CD14-positive monocyte (primary cell): ENCODE measurements at regions not wholly inside any gene's neighbourhood (a gene's known extent, or its start where the extent isn't known, plus 50 kb on each side); places are given as distances from the start of the nearest gene placed in this dataset.

ENCODE experiments used
- DNase-seq, 3 donors: peaks; one replicate each; pipeline ENCODE4 v3.0.0-alpha.2; 2011 to 2022
- H2AFZ ChIP-seq: 2 replicates; pipeline ENCODE4 v1.6.0; 2012; ENCODE audit warnings: mild to moderate bottlenecking, low read depth, low read length, inconsistent platforms; ENCODE audit not compliant: insufficient read depth, poor library complexity, severe bottlenecking
- H3K27ac ChIP-seq, 2 donors: 1 replicate in 1 of 2; 2 replicates in 1 of 2; pipeline ENCODE4 v1.5.1; 2012 to 2013; ENCODE audit warnings: low read length in 2 of 2, control low read depth in 1 of 2, inconsistent platforms in 1 of 2, low read depth in 1 of 2, mild to moderate bottlenecking in 1 of 2
- H3K27me3 ChIP-seq, 2 donors: one replicate each; pipeline versions ENCODE4 v1.6.0 to v1.6.1; 2011 to 2013; ENCODE audit warnings: low read length in 2 of 2; ENCODE audit not compliant: control insufficient read depth in 2 of 2, insufficient read depth in 2 of 2
- H3K36me3 ChIP-seq, 2 donors: replicated peaks in 1 of 2; 1 replicate in 1 of 2; 2 replicates in 1 of 2; pipeline versions ENCODE4 v1.5.1 to v1.6.1; 2012 to 2013; ENCODE audit warnings: low read length in 2 of 2, control low read depth in 1 of 2, inconsistent platforms in 1 of 2, mild to moderate bottlenecking in 1 of 2; ENCODE audit not compliant: insufficient read depth in 2 of 2, control insufficient read depth in 1 of 2
- H3K4me1 ChIP-seq, 2 donors: 1 replicate in 1 of 2; 2 replicates in 1 of 2; pipeline versions ENCODE4 v1.5.1 to v1.6.1; 2012 to 2013; ENCODE audit warnings: low read length in 2 of 2, control low read depth in 1 of 2, inconsistent platforms in 1 of 2, mild to moderate bottlenecking in 1 of 2, moderate library complexity in 1 of 2; ENCODE audit not compliant: insufficient read depth in 2 of 2, control insufficient read depth in 1 of 2
- H3K4me2 ChIP-seq: replicated peaks from 2 replicates; pipeline ENCODE3; 2012; ENCODE audit warnings: low read length, moderate library complexity, mild to moderate bottlenecking; ENCODE audit not compliant: poor library complexity, severe bottlenecking; ENCODE audit errors: extremely low read depth
- H3K4me3 ChIP-seq, 3 experiments: fragments of 200-600 bp in 1 of 3; sonication (generic) in 1 of 3; replicated peaks in 1 of 3; 1 replicate in 2 of 3; 2 replicates in 1 of 3; pipeline ENCODE4 v1.5.1; 2011 to 2013; ENCODE audit warnings: low read length in 3 of 3, mild to moderate bottlenecking in 3 of 3, control low read depth in 2 of 3, low read depth in 2 of 3, inconsistent platforms in 1 of 3, moderate library complexity in 1 of 3
- H3K79me2 ChIP-seq: 2 replicates; pipeline ENCODE4 v1.6.0; 2012; ENCODE audit warnings: mild to moderate bottlenecking, control low read depth, inconsistent platforms, low read length, moderate library complexity; ENCODE audit not compliant: insufficient read depth
- H3K9ac ChIP-seq: 2 replicates; pipeline ENCODE4 v1.6.0; 2017; ENCODE audit warnings: low read length, mild to moderate bottlenecking; ENCODE audit not compliant: insufficient read depth, poor library complexity, severe bottlenecking
- H3K9me3 ChIP-seq, 2 donors: replicated peaks in 1 of 2; 1 replicate in 1 of 2; 2 replicates in 1 of 2; pipeline versions ENCODE4 v1.5.1 to v1.6.1; 2012 to 2013; ENCODE audit warnings: low read length in 2 of 2, control low read depth in 1 of 2; ENCODE audit not compliant: control insufficient read depth in 1 of 2, insufficient read depth in 1 of 2
- H4K20me1 ChIP-seq: 2 replicates; pipeline ENCODE4 v1.6.0; 2012; ENCODE audit warnings: mild to moderate bottlenecking, low read length, control low read depth, moderate library complexity; ENCODE audit not compliant: insufficient read depth
- H3K27ac Mint-ChIP-seq, 7 donors: one replicate each; pipeline ENCODE4 v1.8.0; 2020; ENCODE audit warnings: mild to moderate bottlenecking in 7 of 7, mixed read lengths in 7 of 7, moderate library complexity in 6 of 7, inconsistent platforms in 2 of 7
- H3K27me3 Mint-ChIP-seq, 3 donors: one replicate each; pipeline ENCODE4 v1.8.0; 2021 to 2022; ENCODE audit warnings: low read depth in 3 of 3, mild to moderate bottlenecking in 3 of 3, mixed read lengths in 3 of 3, moderate library complexity in 3 of 3, inconsistent platforms in 1 of 3
- H3K36me3 Mint-ChIP-seq, 2 donors: one replicate each; pipeline ENCODE4 v1.8.0; 2020; ENCODE audit warnings: mixed read lengths in 2 of 2, inconsistent platforms in 1 of 2, mild to moderate bottlenecking in 1 of 2
- H3K4me1 Mint-ChIP-seq: one replicate; pipeline ENCODE4 v1.8.0; 2020; ENCODE audit warnings: mild to moderate bottlenecking, mixed read lengths
- H3K4me3 Mint-ChIP-seq, 2 donors: one replicate each; pipeline ENCODE4 v1.8.0; 2020; ENCODE audit warnings: mild to moderate bottlenecking in 2 of 2, mixed read lengths in 2 of 2, moderate library complexity in 1 of 2
- H3K9me3 Mint-ChIP-seq, 7 donors: one replicate each; pipeline ENCODE4 v1.8.0; 2020 to 2022; ENCODE audit warnings: mixed read lengths in 7 of 7, mild to moderate bottlenecking in 6 of 7, moderate library complexity in 6 of 7, inconsistent platforms in 2 of 7
- CTCF ChIP-seq: fragments of 200-600 bp; IDR thresholded peaks from one replicate; pipeline ENCODE4 v1.8.0; 2022; ENCODE audit warnings: antibody characterized with exemption, mild to moderate bottlenecking
- WGBS: methylation state at CpG from one replicate; pipeline ENCODE4 v1.1.5; 2013; ENCODE audit warnings: missing lambda C conversion rate; ENCODE audit not compliant: insufficient coverage; 5-methylcytosine and 5-hydroxymethylcytosine counted together
- intact Hi-C, 2 donors: fragments of 100-400 bp; cut with micrococcal nuclease; formaldehyde crosslinking; loops; one replicate each; pipeline versions ENCODE4 v1.15.0 to v1.15.1; 2023

GRCh38 chr22:48433647-48434046, 1394.0 kb downstream of the BRD1 start:
- Histone ChIP-seq H3K36me3 (no peaks in the 10 kb centered on the region), H3K9ac (no peak overlapping the region), H3K4me2 (no peak overlapping the region), H3K4me3 (no peak overlapping the region), H3K4me1 (no peaks in the 10 kb centered on the region), H3K9me3 (no peaks in the 10 kb centered on the region), H3K27me3 (no peaks in the 10 kb centered on the region), H3K79me2 (no peaks in the 10 kb centered on the region), H4K20me1 (no peaks in the 10 kb centered on the region), H2AFZ (no peak overlapping the region), H3K27ac (no peak overlapping the region)
- H3K4me3 Mint-ChIP-seq: no peak overlapping the region
- H3K36me3 Mint-ChIP-seq: no peaks in the 10 kb centered on the region
- no peaks in the 10 kb centered on the region for H3K27me3 Mint-ChIP-seq
- no peak for DNase-seq
- peaks cover 0 to 1% (median 0%) of the 10 kb centered on the region in 7 donors for H3K9me3 Mint-ChIP-seq
- H3K4me1 Mint-ChIP-seq: no peaks in the 10 kb centered on the region
- 94% methylated on average over 7 of the region's 11 CpGs for WGBS
- TF ChIP-seq CTCF: no peak
- intact Hi-C loops: no loop called here
- peak overlapping the region in 1 of 7 donors; percentile 57 for H3K27ac Mint-ChIP-seq

- TF ChIP-seq CTCF: no peak
- H3K27me3 ChIP-seq: no peaks in the 10 kb centered on the region
- peaks cover 0 to 1% (median 0%) of the 10 kb centered on the region in 7 donors for H3K9me3 Mint-ChIP-seq
- intact Hi-C loops: no loop called here
- H3K27me3 Mint-ChIP-seq: no peaks in the 10 kb centered on the region
- no peaks in the 10 kb centered on the region for H3K36me3 Mint-ChIP-seq
- no peak overlapping the region for H3K4me2 ChIP-seq
- H3K4me1 ChIP-seq: no peaks in the 10 kb centered on the region
- no peaks in the 10 kb centered on the region for H3K79me2 ChIP-seq
- no peak overlapping the region for H2AFZ ChIP-seq
- H4K20me1 ChIP-seq: no peaks in the 10 kb centered on the region
- no peak overlapping the region for H3K9ac ChIP-seq
- H3K4me1 Mint-ChIP-seq: no peaks in the 10 kb centered on the region
- no peaks in the 10 kb centered on the region for H3K9me3 ChIP-seq
- no peak overlapping the region for H3K27ac Mint-ChIP-seq
- no peaks in the 10 kb centered on the region for H3K36me3 ChIP-seq
- H3K27ac ChIP-seq: no peak overlapping the region
- DNase-seq: no peak
- WGBS: 77% methylated on average over 7 of the region's 15 CpGs
- no peak overlapping the region for H3K4me3 ChIP-seq
- no peak overlapping the region for H3K4me3 Mint-ChIP-seq
These were observed 1394.7 kb downstream of the BRD1 start for GRCh38 chr22:48432781-48433518.
